Tibial nerve (tissue), 3 donors: ENCODE measurements at regions not wholly inside any gene's neighbourhood (a gene's known extent, or its start where the extent isn't known, plus 50 kb on each side); places are given as distances from the start of the nearest gene placed in this dataset.

ENCODE experiments used
- POLR2A ChIP-seq, 2 donors: fragments of 450-650 bp; IDR thresholded peaks; one replicate each; pipeline ENCODE4 v1.6.1; 2017; ENCODE audit warnings: antibody characterized with exemption in 2 of 2, mild to moderate bottlenecking in 2 of 2, moderate library complexity in 2 of 2
- TF ChIP-seq, protein P1 (sequence below), 5 experiments: fragments of 200-600 bp in 3 of 5; fragments of 450-650 bp in 2 of 5; sonication (generic) in 3 of 5; IDR thresholded peaks; one replicate each; pipeline ENCODE4 v1.5.1; 2016 to 2019; ENCODE audit warnings: antibody characterized with exemption in 5 of 5, mild to moderate bottlenecking in 3 of 5, moderate library complexity in 2 of 5

DNA sequence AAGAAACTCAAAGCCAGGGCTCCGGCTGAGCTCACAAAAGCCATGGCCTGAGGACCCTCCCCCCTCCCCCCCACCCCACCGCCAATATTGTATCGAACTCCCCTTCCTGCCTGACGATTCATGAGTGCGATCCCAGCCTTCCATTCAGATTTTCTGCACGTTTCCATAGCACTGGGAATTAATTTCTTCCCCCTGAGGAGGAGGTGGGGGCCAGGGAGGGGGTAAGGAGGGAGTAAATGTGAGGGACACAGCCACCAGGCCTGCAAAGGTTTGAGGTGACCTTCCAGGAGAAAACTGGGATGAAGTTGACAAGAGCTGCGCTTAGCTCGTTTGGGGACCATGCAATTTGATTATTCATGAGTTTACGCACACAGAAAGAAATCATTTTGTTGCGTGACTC lies 527.7 kb downstream of the MN1 start:
- TF ChIP-seq, protein P1, sequence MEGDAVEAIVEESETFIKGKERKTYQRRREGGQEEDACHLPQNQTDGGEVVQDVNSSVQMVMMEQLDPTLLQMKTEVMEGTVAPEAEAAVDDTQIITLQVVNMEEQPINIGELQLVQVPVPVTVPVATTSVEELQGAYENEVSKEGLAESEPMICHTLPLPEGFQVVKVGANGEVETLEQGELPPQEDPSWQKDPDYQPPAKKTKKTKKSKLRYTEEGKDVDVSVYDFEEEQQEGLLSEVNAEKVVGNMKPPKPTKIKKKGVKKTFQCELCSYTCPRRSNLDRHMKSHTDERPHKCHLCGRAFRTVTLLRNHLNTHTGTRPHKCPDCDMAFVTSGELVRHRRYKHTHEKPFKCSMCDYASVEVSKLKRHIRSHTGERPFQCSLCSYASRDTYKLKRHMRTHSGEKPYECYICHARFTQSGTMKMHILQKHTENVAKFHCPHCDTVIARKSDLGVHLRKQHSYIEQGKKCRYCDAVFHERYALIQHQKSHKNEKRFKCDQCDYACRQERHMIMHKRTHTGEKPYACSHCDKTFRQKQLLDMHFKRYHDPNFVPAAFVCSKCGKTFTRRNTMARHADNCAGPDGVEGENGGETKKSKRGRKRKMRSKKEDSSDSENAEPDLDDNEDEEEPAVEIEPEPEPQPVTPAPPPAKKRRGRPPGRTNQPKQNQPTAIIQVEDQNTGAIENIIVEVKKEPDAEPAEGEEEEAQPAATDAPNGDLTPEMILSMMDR (IDR thresholded peaks at IDR 0.05), result no peak
- TF ChIP-seq POLR2A (IDR thresholded peaks at IDR 0.05), result no peak
